Adipocyte (in vitro differentiated cells): ENCODE measurements at regions not wholly inside any gene's neighbourhood (a gene's known extent, or its start where the extent isn't known, plus 50 kb on each side); places are given as distances from the start of the nearest gene placed in this dataset.

Experiments
- DNase-seq: peaks from one replicate; pipeline ENCODE4 v3.0.0-alpha.2; 2015; ENCODE audit warnings: low read depth
- H3K27me3 ChIP-seq: replicated peaks from 2 replicates; pipeline ENCODE4 v1.7.0; 2013; ENCODE audit warnings: mild to moderate bottlenecking, low read length, moderate library complexity; ENCODE audit not compliant: control insufficient read depth, insufficient read depth
- H3K36me3 ChIP-seq: 2 replicates; pipeline ENCODE4 v1.7.0; 2013; ENCODE audit warnings: low read length, mild to moderate bottlenecking, moderate library complexity; ENCODE audit not compliant: control insufficient read depth, insufficient read depth, severe bottlenecking
- H3K4me1 ChIP-seq: 2 replicates; pipeline ENCODE4 v1.7.0; 2013; ENCODE audit warnings: mild to moderate bottlenecking, low read length, moderate library complexity; ENCODE audit not compliant: control insufficient read depth, insufficient read depth
- H3K4me3 ChIP-seq: 2 replicates; pipeline ENCODE4 v1.7.0; 2013; ENCODE audit warnings: mild to moderate bottlenecking, low read length, moderate library complexity
- H3K9ac ChIP-seq: 2 replicates; pipeline ENCODE4 v1.7.0; 2013; ENCODE audit warnings: mild to moderate bottlenecking, low read length, moderate library complexity
- H3K9me3 ChIP-seq: 2 replicates; pipeline ENCODE4 v1.7.0; 2013; ENCODE audit warnings: mild to moderate bottlenecking, low read length, moderate library complexity; ENCODE audit not compliant: control insufficient read depth

- H3K36me3 ChIP-seq: no peaks in the 10 kb centered on the region
- no peak for DNase-seq
- H3K4me1 ChIP-seq: no peaks in the 10 kb centered on the region
- H3K4me3 ChIP-seq: no peak overlapping the region
- no peaks in the 10 kb centered on the region for H3K27me3 ChIP-seq
- H3K9ac ChIP-seq: no peak overlapping the region
- no peaks in the 10 kb centered on the region for H3K9me3 ChIP-seq
Measured at GRCh38 chr4:116872308-116872707, 213.1 kb downstream of the TRAM1L1 start.

DNA sequence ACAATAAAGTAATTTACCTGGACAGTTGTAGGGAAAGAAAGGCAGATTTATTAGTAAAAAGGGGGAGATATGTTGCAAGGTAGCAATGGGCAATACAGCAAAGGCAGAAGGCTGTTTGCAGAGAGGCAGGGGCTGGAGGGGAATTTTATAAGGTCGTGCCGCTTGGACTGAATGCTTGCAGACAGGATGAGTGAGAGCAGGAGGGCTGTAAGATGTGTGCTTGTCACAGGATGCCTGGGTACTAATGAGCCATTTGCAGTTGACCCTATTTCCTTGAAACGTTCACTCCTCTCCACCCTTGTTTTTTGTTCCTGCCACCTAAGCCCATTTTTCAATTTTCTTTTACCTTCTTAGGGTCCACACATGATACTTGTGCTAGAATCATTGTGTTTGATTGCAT lies 214.7 kb downstream of the TRAM1L1 start:
- no peaks in the 10 kb centered on the region for H3K27me3 ChIP-seq
- no peak overlapping the region for H3K9ac ChIP-seq
- no peak for DNase-seq
- no peaks in the 10 kb centered on the region for H3K36me3 ChIP-seq
- H3K9me3 ChIP-seq: no peaks in the 10 kb centered on the region
- H3K4me1 ChIP-seq: no peaks in the 10 kb centered on the region
- H3K4me3 ChIP-seq: no peak overlapping the region

- DNase-seq: no peak
- Histone ChIP-seq H3K9ac (no peak overlapping the region), H3K27me3 (no peaks in the 10 kb centered on the region), H3K9me3 (no peaks in the 10 kb centered on the region), H3K4me1 (no peaks in the 10 kb centered on the region), H3K36me3 (no peaks in the 10 kb centered on the region), H3K4me3 (no peak overlapping the region)
Measured at GRCh38 chr4:116866106-116866505, 219.3 kb downstream of the TRAM1L1 start.

- H3K9ac ChIP-seq: no peak overlapping the region
- no peaks in the 10 kb centered on the region for H3K36me3 ChIP-seq
- no peak for DNase-seq
- no peaks in the 10 kb centered on the region for H3K27me3 ChIP-seq
- H3K9me3 ChIP-seq: no peaks in the 10 kb centered on the region
- no peaks in the 10 kb centered on the region for H3K4me1 ChIP-seq
- no peak overlapping the region for H3K4me3 ChIP-seq
Measured at GRCh38 chr4:116862592-116862991, 222.8 kb downstream of the TRAM1L1 start.

GRCh38 chr4:116860891-116861290 lies 224.5 kb downstream of the TRAM1L1 start:
- H3K36me3 ChIP-seq: no peaks in the 10 kb centered on the region
- no peak overlapping the region for H3K9ac ChIP-seq
- H3K4me3 ChIP-seq: no peak overlapping the region
- DNase-seq: no peak
- H3K27me3 ChIP-seq: no peaks in the 10 kb centered on the region
- H3K4me1 ChIP-seq: no peaks in the 10 kb centered on the region
- no peaks in the 10 kb centered on the region for H3K9me3 ChIP-seq

- Histone ChIP-seq H3K4me1 (no peaks in the 10 kb centered on the region), H3K27me3 (peaks cover 4% of the 10 kb centered on the region), H3K9me3 (no peaks in the 10 kb centered on the region), H3K9ac (no peak overlapping the region), H3K4me3 (no peak overlapping the region), H3K36me3 (no peaks in the 10 kb centered on the region)
- DNase-seq: no peak
Measured at GRCh38 chr4:116849620-116850019, 235.8 kb downstream of the TRAM1L1 start.

- peaks cover 4% of the 10 kb centered on the region for H3K27me3 ChIP-seq
- no peak for DNase-seq
Measured at GRCh38 chr4:116847616-116848015, 237.8 kb downstream of the TRAM1L1 start.

GRCh38 chr4:116839826-116840225 lies 245.6 kb downstream of the TRAM1L1 start:
- DNase-seq: no peak
- no peaks in the 10 kb centered on the region for H3K36me3 ChIP-seq

More at GRCh38 chr4:116847616-116848015, 237.8 kb downstream of the TRAM1L1 start:
- Histone ChIP-seq H3K36me3 (no peaks in the 10 kb centered on the region), H3K9me3 (no peaks in the 10 kb centered on the region), H3K4me1 (no peaks in the 10 kb centered on the region), H3K4me3 (no peak overlapping the region), H3K9ac (no peak overlapping the region)

GRCh38 chr4:116838609-116839008 lies 246.8 kb downstream of the TRAM1L1 start:
- H3K36me3 ChIP-seq: no peaks in the 10 kb centered on the region
- H3K9me3 ChIP-seq: peaks cover 4% of the 10 kb centered on the region
- no peaks in the 10 kb centered on the region for H3K27me3 ChIP-seq
- H3K4me1 ChIP-seq: no peaks in the 10 kb centered on the region
- DNase-seq: no peak
- no peak overlapping the region for H3K9ac ChIP-seq
- no peak overlapping the region for H3K4me3 ChIP-seq

More at GRCh38 chr4:116839826-116840225, 245.6 kb downstream of the TRAM1L1 start:
- Histone ChIP-seq H3K9ac (no peak overlapping the region), H3K9me3 (no peaks in the 10 kb centered on the region), H3K4me3 (no peak overlapping the region), H3K4me1 (no peaks in the 10 kb centered on the region), H3K27me3 (no peaks in the 10 kb centered on the region)

DNA sequence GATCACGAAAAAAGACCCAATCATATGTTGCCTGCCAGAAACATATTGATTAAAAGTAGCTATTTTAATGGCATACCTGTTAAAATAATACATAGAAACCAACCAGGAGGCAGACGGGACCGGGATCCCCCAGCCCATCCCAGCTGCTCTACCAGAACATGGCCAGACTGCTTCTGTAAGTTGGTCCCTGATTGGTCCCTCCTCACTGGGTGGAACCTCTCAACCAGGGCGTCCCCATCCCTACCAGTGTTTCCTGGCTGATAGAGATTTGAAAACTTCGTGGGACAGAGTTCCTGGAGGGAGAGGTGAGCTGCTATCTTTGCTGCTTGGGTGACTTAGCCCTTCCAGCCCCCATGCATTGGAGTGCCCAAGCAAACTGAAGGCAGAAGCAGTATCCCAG lies 256.2 kb downstream of the TRAM1L1 start:
- H3K9me3 ChIP-seq: peaks cover 3% of the 10 kb centered on the region
- no peak overlapping the region for H3K9ac ChIP-seq
- no peaks in the 10 kb centered on the region for H3K36me3 ChIP-seq
- H3K4me3 ChIP-seq: no peak overlapping the region
- H3K27me3 ChIP-seq: no peaks in the 10 kb centered on the region
- no peaks in the 10 kb centered on the region for H3K4me1 ChIP-seq
- no peak for DNase-seq

DNA sequence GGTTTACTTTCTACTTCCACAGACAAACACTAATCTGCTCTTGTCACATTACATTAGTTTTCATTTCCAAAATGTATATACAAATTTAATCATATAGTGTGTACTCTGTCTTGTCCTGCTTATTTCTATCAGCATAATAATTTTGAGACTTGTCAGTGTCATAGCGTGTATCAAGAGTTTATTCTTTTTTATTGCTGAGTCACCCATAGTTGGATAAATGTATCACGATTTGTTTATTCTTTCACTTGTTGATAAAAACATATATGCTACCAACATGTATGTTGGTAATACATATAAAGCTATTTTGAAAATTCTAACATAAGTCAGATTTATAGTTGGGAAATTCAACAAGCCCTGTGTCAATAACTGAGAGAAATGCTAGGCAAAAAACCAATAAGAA lies 261.2 kb downstream of the TRAM1L1 start:
- DNase-seq: no peak
- H3K9me3 ChIP-seq: no peaks in the 10 kb centered on the region

DNA sequence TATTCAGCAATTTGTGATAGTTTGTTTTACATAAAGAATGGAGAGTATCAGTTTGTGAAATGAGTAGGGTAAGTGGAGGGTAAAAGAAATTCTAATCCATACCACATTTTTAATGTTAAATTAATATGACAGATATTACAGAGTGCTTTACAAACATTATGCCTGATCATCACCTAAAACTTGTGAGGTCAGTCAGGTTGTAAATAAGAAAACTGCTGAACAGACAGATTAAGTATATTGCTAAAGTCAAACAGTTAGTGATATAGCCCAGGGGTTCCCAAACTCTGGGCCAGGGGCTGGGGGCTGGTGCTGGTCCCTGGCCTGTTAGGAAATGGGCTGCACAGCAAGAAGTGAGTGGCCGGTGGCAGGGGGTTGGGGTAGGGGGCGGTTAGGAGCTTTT lies 273.6 kb downstream of the TRAM1L1 start:
- Histone ChIP-seq H3K27me3 (no peaks in the 10 kb centered on the region), H3K9ac (no peak overlapping the region)

More for the DNA sequence above, 261.2 kb downstream of the TRAM1L1 start:
- Histone ChIP-seq H3K4me1 (no peaks in the 10 kb centered on the region), H3K36me3 (no peaks in the 10 kb centered on the region), H3K9ac (no peak overlapping the region), H3K27me3 (no peaks in the 10 kb centered on the region), H3K4me3 (no peak overlapping the region)

More for the DNA sequence above, 273.6 kb downstream of the TRAM1L1 start:
- Histone ChIP-seq H3K9me3 (no peaks in the 10 kb centered on the region), H3K36me3 (no peaks in the 10 kb centered on the region), H3K4me3 (no peak overlapping the region), H3K4me1 (no peaks in the 10 kb centered on the region)
- no peak for DNase-seq
